Muscle layer of colon (tissue), 2 donors: ENCODE measurements at regions not wholly inside any gene's neighbourhood (a gene's known extent, or its start where the extent isn't known, plus 50 kb on each side); places are given as distances from the start of the nearest gene placed in this dataset.
"Not testable (repeated sequence)": the region's sequence is repeated elsewhere in the genome, so short reads cannot be mapped to it uniquely, and the experiment has no call there.

Experiments
- H3K27ac ChIP-seq: one replicate; pipeline ENCODE4 v1.7.0; 2013; ENCODE audit warnings: low read depth, mild to moderate bottlenecking, low read length, moderate library complexity
- H3K27me3 ChIP-seq, 2 donors: one replicate each; pipeline ENCODE4 v1.7.0; 2013; ENCODE audit warnings: low read length in 2 of 2, mild to moderate bottlenecking in 2 of 2; ENCODE audit not compliant: insufficient read depth in 2 of 2, control insufficient read depth in 1 of 2
- H3K36me3 ChIP-seq: one replicate; pipeline ENCODE4 v1.7.0; 2013; ENCODE audit warnings: mild to moderate bottlenecking, low read length; ENCODE audit not compliant: insufficient read depth
- H3K4me1 ChIP-seq: one replicate; pipeline ENCODE4 v1.7.0; 2013; ENCODE audit warnings: mild to moderate bottlenecking, low read length; ENCODE audit not compliant: insufficient read depth
- H3K4me3 ChIP-seq, 2 donors: one replicate each; pipeline ENCODE4 v1.7.0; 2013; ENCODE audit warnings: low read length in 2 of 2, low read depth in 1 of 2, mild to moderate bottlenecking in 1 of 2, moderate library complexity in 1 of 2
- H3K9ac ChIP-seq: one replicate; pipeline ENCODE4 v1.7.0; 2013; ENCODE audit warnings: low read length
- H3K9me3 ChIP-seq: one replicate; pipeline ENCODE4 v1.7.0; 2013; ENCODE audit warnings: mild to moderate bottlenecking, low read length
- donor health status: abdominal sarcoma.
- donor health status: Adenocarcinoma of cecum.

DNA sequence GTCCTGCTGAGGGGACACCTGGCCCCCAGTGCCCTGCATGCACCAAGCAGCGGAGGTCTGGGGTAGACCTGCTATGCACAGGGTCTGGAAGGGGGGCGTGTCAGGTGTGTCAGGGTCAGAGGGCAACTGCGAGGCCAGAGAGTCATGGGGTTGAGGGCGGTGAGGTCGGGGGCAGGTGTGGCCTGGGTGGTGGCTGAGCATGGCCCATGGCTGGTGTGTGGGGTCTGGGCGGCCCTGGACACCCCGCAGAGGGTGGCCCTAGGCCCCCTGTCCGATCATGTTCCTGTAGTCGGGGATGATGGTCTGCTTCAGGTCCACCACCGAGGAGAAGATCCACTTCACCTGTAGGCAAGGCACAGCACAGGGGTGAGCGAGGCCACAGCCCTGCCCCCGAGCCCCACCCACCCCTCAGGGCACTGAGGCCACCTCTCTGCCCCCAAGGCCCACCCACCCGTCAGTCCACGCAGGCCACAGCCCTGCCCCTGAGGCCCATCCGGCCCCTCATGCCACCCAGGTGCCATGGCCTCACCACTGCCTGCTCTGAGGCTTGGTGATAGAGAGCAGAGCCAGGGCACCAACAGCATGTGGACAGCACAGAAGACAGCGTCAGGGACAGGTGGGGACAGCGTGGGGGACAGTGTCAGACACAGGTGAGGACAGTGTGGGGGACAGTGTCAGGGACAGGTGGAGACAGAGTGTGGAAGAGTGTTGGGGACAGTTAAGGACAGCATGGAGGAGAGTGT lies 211.3 kb downstream of the TMEM121 start:
- H3K9me3 ChIP-seq = no peaks in the 10 kb centered on the region
- H3K9ac ChIP-seq = no peak overlapping the region
- no peaks in the 10 kb centered on the region for H3K27me3 ChIP-seq
- H3K4me3 ChIP-seq = no peak overlapping the region
- H3K27ac ChIP-seq = no peak overlapping the region
- no peaks in the 10 kb centered on the region for H3K36me3 ChIP-seq
- H3K4me1 ChIP-seq = no peaks in the 10 kb centered on the region

DNA sequence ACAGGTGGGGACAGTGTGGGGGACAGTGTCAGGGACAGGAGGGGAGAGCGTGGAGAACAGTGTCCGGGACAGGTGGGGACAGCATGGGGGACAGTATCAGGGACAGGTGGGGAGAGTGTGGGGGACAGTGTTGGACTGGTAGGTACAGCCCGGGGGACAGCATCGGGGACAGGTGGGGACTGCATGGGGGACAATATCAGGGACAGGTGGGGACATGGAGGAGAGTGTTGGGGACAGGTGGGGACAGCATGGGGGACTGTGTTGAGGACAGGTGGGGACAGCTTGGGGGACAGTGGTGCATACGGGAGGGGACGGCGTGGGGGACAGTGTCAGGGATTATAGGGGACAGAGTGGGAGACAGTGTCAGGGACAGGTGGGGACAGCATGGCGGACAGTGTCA lies 212.3 kb downstream of the TMEM121 start:
- Histone ChIP-seq H3K4me1 (no peaks in the 10 kb centered on the region), H3K27ac (no peak overlapping the region), H3K36me3 (no peaks in the 10 kb centered on the region)

DNA sequence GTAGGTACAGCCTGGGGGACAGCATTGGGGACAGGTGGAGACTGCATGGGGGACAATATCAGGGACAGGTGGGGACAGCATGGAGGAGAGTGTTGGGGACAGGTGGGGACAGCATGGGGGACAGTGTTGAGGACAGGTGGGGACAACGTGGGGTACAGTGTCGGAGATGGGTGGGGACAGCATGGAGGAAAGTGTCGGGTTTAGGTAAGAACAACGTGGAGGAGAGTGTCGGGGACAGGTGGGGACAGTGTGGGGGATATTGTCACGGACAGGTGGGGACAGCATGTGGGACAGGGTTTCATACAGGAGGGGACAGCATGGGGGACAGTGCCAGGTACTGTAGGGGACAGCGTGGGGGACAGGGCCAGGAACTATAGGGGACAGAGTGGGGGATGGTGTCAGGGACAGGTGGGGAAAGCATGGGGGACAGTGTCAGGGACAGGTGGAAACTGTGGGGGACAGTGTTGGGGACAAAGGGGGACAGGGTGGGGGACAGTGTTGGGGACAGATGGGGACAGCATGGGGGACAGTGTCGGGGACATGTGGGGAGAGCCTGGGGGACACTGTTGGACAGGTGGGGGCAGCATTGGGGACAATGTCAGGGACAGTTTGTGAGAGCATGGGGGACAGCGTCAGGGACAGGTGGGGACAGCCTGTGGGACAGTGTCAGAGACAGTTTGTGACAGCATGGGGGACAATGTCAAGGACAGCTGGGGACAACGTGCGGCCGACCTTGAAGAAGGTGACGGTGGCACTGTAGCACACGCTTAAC lies 213.1 kb downstream of the TMEM121 start:
- H3K36me3 ChIP-seq = no peaks in the 10 kb centered on the region
- no peak overlapping the region for H3K27ac ChIP-seq
- no peak overlapping the region for H3K4me3 ChIP-seq
- no peaks in the 10 kb centered on the region for H3K9me3 ChIP-seq
- H3K4me1 ChIP-seq = no peaks in the 10 kb centered on the region
- H3K27me3 ChIP-seq = no peaks in the 10 kb centered on the region
- no peak overlapping the region for H3K9ac ChIP-seq

More for the DNA sequence above, 212.3 kb downstream of the TMEM121 start:
- Histone ChIP-seq H3K27me3 (no peaks in the 10 kb centered on the region), H3K9ac (no peak overlapping the region), H3K4me3 (no peak overlapping the region), H3K9me3 (no peaks in the 10 kb centered on the region)

DNA sequence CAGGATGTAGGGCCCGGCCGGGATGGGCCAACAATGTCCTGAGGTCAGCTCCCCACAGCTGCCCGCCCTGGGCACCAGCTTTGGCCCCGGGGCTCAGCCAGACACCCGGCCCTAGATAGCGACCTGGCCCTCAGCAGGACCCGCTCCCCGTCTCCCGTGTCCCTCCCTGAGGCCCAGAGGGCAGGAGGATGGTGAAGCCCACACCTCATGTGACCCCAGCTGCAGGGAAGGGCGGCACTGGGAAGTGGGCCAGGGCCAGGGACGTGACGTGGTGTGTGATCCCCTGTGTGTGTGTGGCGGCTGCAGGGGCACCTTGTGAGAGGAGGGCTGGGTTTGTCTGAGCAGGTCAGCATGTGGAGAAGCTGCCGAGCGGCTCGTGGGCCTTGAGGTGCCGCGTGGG lies 213.9 kb downstream of the TMEM121 start:
- H3K4me1 ChIP-seq, H3K27ac ChIP-seq, H3K9ac ChIP-seq, H3K9me3 ChIP-seq, H3K36me3 ChIP-seq, H3K4me3 ChIP-seq, H3K27me3 ChIP-seq: not testable (repeated sequence)

DNA sequence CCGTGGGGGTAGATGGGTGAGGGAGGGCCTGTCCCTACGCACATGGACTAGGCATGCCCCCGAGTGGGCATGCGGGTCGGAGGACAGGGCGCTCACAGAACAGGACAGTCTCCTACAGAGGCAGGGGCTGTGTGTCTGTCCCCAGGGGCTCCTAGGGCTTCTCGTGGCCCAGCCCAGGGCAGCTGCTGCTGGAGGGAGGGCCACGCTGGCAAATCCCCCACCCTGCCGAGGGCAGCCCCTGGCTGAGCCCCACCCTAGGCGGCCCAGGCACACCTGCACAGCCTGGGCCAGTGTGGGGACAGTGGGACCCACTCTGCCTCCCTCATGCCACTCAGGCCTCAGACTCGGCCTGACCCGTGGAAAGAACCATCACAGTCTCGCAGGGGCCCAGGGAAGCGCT lies 214.6 kb downstream of the TMEM121 start:
- H3K36me3 ChIP-seq, H3K4me3 ChIP-seq, H3K27ac ChIP-seq, H3K27me3 ChIP-seq, H3K4me1 ChIP-seq, H3K9ac ChIP-seq, H3K9me3 ChIP-seq: not testable (repeated sequence)

DNA sequence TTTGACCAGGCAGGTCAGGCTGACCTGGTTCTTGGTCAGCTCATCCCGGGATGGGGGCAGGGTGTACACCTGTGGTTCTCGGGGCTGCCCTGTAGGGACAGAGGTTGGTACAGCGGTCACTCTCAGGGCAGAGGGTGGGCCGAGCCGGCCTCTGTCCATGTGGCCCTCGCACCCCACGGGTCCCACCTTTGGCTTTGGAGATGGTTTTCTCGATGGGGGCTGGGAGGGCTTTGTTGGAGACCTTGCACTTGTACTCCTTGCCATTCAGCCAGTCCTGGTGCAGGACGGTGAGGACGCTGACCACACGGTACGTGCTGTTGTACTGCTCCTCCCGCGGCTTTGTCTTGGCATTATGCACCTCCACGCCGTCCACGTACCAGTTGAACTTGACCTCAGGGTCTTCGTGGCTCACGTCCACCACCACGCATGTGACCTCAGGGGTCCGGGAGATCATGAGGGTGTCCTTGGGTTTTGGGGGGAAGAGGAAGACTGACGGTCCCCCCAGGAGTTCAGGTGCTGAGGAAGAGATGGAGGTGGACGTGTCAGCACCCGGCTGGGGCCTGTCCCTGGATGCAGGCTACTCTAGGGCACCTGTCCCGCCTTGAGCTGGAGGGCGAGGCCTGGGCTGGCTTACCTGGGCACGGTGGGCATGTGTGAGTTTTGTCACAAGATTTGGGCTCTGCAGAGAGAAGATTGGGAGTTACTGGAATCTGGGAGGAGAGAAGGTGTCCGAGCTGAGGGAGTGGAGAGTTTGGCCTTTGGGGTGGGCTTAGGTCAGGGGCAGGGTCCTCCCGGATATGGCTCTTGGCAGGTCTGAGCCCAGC lies 215.5 kb downstream of the TMEM121 start:
- not testable (repeated sequence) for H3K4me3 ChIP-seq, H3K9ac ChIP-seq, H3K27ac ChIP-seq, H3K27me3 ChIP-seq, H3K4me1 ChIP-seq, H3K36me3 ChIP-seq, H3K9me3 ChIP-seq

DNA sequence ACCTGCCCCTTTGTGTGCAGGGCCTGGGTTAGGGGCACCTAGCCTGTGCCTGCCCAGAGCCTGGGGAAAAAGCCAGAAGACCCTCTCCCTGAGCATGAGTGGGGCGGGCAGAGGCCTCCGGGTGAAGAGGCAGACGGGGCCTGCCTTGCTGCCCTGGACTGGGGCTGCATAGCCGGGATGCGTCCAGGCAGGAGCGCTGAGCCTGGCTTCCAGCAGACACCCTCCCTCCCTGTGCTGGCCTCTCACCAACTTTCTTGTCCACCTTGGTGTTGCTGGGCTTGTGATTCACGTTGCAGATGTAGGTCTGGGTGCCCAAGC lies 216.1 kb downstream of the TMEM121 start:
- no peaks in the 10 kb centered on the region for H3K36me3 ChIP-seq
- no peaks in the 10 kb centered on the region for H3K4me1 ChIP-seq
- H3K27ac ChIP-seq = no peak overlapping the region
- no peak overlapping the region for H3K9ac ChIP-seq
- H3K27me3 ChIP-seq = no peaks in the 10 kb centered on the region
- H3K4me3 ChIP-seq = no peak overlapping the region
- no peaks in the 10 kb centered on the region for H3K9me3 ChIP-seq

DNA sequence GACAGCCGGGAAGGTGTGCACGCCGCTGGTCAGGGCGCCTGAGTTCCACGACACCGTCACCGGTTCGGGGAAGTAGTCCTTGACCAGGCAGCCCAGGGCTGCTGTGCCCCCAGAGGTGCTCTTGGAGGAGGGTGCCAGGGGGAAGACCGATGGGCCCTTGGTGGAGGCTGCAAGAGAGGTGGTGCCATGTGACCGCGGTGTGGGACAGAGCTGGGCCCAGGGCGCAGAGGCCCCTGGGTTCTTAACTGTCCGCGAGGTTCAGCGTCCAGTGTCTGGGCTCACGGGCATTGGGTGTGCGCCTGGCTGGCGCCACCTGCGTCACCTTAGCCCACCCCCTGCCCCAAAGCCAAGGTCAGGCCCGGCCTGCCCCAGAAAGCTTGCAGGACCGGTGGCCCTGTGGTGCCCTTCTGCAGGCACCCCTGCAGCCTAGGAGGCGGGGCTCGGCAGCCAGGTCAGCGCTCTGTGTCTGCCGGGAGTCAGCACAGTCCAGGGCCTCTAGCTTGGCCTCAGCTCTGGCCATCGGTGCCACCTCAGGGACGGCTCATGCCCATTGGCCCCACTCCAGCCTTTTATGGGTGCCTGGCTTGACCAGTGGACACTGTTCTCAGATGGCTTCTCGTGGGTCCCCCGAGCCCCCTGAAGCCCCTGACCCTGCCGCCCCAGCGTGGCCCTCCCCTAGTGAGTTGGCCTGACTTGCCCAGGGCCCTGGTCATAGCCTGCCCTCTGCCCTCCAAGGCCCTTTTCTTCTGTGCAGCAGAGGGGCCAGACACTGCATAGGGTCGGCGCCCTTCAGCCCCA lies 216.7 kb downstream of the TMEM121 start:
- not testable (repeated sequence) for H3K27me3 ChIP-seq, H3K4me3 ChIP-seq, H3K9me3 ChIP-seq, H3K27ac ChIP-seq, H3K9ac ChIP-seq, H3K4me1 ChIP-seq, H3K36me3 ChIP-seq

DNA sequence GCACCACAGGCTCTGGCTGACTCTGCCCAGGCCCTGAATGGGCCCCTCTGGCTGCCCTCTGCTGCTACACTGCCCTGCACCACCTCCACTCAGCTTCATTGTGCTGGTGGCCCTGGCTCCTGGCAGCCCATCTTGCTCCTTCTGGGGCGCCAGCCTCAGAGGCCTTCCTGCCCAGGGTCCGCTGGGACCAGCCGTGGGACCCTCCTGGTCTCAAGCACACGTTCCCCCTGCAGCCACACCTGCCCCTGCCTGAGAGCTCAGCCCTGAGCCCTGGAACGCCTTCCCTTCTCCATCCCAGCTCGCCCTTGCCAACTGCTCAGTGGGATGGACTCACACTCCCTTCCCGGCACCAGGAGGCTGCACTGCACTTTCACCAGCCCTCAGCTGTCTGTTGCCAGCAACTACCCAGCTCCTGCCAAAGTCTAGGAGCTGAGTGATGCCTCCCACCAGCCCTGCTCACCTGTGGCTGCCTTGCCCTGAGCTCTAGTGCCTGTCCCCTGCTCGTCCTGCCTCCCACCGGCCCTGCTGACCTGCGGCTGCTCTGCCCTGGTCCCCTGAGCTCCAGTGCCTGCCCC lies 217.9 kb downstream of the TMEM121 start:
- not testable (repeated sequence) for H3K27me3 ChIP-seq, H3K4me3 ChIP-seq

DNA sequence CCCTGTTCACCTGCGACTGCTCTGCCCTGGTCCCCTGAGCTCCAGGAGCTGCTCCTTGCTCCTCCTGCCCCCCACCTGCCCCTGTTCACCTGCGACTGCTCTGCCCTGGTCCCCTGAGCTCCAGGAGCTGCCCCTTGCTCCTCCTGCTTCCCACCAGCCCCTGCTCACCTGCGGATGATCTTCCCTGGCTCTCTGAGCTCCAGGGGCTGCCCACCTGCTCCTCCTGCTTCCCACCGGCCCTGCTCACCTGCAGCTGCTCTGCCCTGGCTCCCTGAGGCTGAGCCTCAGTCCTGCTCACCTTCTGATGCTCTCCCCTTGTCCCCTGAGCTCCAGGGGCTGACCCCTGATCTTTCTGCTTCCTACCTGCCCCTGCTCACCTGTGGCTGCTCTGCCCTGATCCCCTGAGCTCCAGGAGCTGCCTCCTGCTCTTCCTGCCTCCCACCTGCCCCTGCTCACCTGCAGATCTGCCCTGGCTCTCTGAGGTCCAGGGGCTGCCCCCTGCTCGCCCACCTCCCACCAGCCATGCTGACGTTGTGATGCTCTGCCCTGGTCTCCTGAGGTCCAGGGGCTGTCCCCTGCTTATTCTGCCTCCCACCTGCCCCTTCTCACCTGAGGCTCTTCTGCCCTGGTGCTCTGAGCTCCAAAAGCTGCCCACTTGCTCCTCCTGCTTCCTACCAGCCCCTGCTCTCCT lies 219.2 kb downstream of the TMEM121 start:
- Histone ChIP-seq H3K4me3 (no peak overlapping the region), H3K36me3 (no peaks in the 10 kb centered on the region), H3K9me3 (no peaks in the 10 kb centered on the region), H3K9ac (no peak overlapping the region), H3K27ac (no peak overlapping the region), H3K27me3 (no peaks in the 10 kb centered on the region), H3K4me1 (no peaks in the 10 kb centered on the region)

More for the DNA sequence above, 217.9 kb downstream of the TMEM121 start:
- not testable (repeated sequence) for H3K9me3 ChIP-seq, H3K27ac ChIP-seq, H3K9ac ChIP-seq, H3K36me3 ChIP-seq, H3K4me1 ChIP-seq
